B cell (primary cell): ENCODE measurements at regions not wholly inside any gene's neighbourhood (a gene's known extent, or its start where the extent isn't known, plus 50 kb on each side); places are given as distances from the start of the nearest gene placed in this dataset.

Source experiments
- EZH2 ChIP-seq: IDR thresholded peaks from 2 replicates; pipeline ENCODE4 v1.6.1; 2012; ENCODE audit warnings: borderline replicate concordance, low read depth, mild to moderate bottlenecking, moderate library complexity, low read length; ENCODE audit not compliant: insufficient read depth, poor library complexity, severe bottlenecking
- TF ChIP-seq, protein P1 (sequence below): fragments of 200-600 bp; IDR thresholded peaks from one replicate; pipeline ENCODE4 v1.8.0; 2022; ENCODE audit warnings: antibody characterized with exemption, mild to moderate bottlenecking

DNA sequence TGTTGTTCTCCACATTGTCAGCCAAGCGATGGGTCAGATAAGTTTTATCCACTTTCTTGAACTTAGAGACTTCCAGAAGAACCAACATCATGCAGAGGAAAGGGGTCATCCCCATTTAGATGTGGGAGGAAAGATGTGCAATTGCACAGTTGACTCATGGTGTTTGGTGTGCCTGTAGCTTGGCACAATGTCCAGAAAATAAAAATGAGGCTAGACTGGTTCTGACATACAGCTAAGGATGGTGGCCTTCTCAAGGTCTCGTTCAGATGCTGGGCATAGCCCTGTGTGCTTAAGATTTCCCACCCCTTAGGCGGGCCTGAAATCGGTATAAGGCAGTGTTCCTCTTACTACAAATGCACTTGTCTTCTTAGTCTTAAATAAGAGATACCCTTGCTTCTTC lies 101.1 kb downstream of the PCDH7 start:
- TF ChIP-seq, protein P1, sequence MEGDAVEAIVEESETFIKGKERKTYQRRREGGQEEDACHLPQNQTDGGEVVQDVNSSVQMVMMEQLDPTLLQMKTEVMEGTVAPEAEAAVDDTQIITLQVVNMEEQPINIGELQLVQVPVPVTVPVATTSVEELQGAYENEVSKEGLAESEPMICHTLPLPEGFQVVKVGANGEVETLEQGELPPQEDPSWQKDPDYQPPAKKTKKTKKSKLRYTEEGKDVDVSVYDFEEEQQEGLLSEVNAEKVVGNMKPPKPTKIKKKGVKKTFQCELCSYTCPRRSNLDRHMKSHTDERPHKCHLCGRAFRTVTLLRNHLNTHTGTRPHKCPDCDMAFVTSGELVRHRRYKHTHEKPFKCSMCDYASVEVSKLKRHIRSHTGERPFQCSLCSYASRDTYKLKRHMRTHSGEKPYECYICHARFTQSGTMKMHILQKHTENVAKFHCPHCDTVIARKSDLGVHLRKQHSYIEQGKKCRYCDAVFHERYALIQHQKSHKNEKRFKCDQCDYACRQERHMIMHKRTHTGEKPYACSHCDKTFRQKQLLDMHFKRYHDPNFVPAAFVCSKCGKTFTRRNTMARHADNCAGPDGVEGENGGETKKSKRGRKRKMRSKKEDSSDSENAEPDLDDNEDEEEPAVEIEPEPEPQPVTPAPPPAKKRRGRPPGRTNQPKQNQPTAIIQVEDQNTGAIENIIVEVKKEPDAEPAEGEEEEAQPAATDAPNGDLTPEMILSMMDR = no peak
- no peak for TF ChIP-seq EZH2
